ENCODE measurements at regions not wholly inside any gene's neighbourhood (a gene's known extent, or its start where the extent isn't known, plus 50 kb on each side); places are given as distances from the start of the nearest gene placed in this dataset.

- H4K20me1 ChIP-seq (ENCODE audit: insufficient read depth): no peaks in the 10 kb centered on the region
- H3K9ac ChIP-seq: no peak overlapping the region
- no peaks in the 10 kb centered on the region for H3K36me3 ChIP-seq (ENCODE audit: insufficient read depth)
- no peak overlapping the region for H3K4me2 ChIP-seq
- no peaks in the 10 kb centered on the region for H3K27me3 ChIP-seq (ENCODE audit: insufficient read depth, low read depth)
- H3K4me1 ChIP-seq (ENCODE audit: low read depth, poor library complexity, severe bottlenecking): no peaks in the 10 kb centered on the region
- no peak overlapping the region for H2AFZ ChIP-seq (ENCODE audit: low read depth)
- no peak overlapping the region for H3K4me3 ChIP-seq (IDR thresholded peaks at IDR 0.05; ENCODE audit: insufficient read depth, low read depth, low read length)
- TF ChIP-seq CTCF (conservative IDR thresholded peaks at IDR 0.05; ENCODE audit: low read depth, low read length): no peak
- H3K79me2 ChIP-seq (ENCODE audit: insufficient read depth, low read depth): no peaks in the 10 kb centered on the region
- H3K27ac ChIP-seq: no peak overlapping the region
These were observed 268.0 kb downstream of the GPD2 start for GRCh38 chr2:156704132-156704531.

GRCh38 chr2:156704617-156705016, 268.4 kb downstream of the GPD2 start:
- Histone ChIP-seq H3K36me3 (ENCODE audit: insufficient read depth) (no peaks in the 10 kb centered on the region), H2AFZ (ENCODE audit: low read depth) (no peak overlapping the region)

GRCh38 chr2:156706576-156706975, 270.4 kb downstream of the GPD2 start:
- no peaks in the 10 kb centered on the region for H3K79me2 ChIP-seq (ENCODE audit: insufficient read depth, low read depth)
- H3K9ac ChIP-seq: no peak overlapping the region
- H3K27me3 ChIP-seq (ENCODE audit: insufficient read depth, low read depth): no peaks in the 10 kb centered on the region
- no peak for TF ChIP-seq CTCF (conservative IDR thresholded peaks at IDR 0.05; ENCODE audit: low read depth, low read length)
- no peak overlapping the region for H3K4me2 ChIP-seq
- no peak overlapping the region for H2AFZ ChIP-seq (ENCODE audit: low read depth)
- no peaks in the 10 kb centered on the region for H3K36me3 ChIP-seq (ENCODE audit: insufficient read depth)
- no peaks in the 10 kb centered on the region for H3K4me1 ChIP-seq (ENCODE audit: low read depth, poor library complexity, severe bottlenecking)
- no peak overlapping the region for H3K27ac ChIP-seq
- H3K4me3 ChIP-seq (IDR thresholded peaks at IDR 0.05; ENCODE audit: insufficient read depth, low read depth, low read length): no peak overlapping the region
- no peaks in the 10 kb centered on the region for H4K20me1 ChIP-seq (ENCODE audit: insufficient read depth)

More at GRCh38 chr2:156704617-156705016, 268.4 kb downstream of the GPD2 start:
- no peak overlapping the region for H3K4me3 ChIP-seq (IDR thresholded peaks at IDR 0.05; ENCODE audit: insufficient read depth, low read depth, low read length)
- H3K79me2 ChIP-seq (ENCODE audit: insufficient read depth, low read depth): no peaks in the 10 kb centered on the region
- TF ChIP-seq CTCF (conservative IDR thresholded peaks at IDR 0.05; ENCODE audit: low read depth, low read length): no peak
- no peak overlapping the region for H3K4me2 ChIP-seq
- no peaks in the 10 kb centered on the region for H3K27me3 ChIP-seq (ENCODE audit: insufficient read depth, low read depth)
- no peaks in the 10 kb centered on the region for H3K4me1 ChIP-seq (ENCODE audit: low read depth, poor library complexity, severe bottlenecking)
- H3K9ac ChIP-seq: no peak overlapping the region
- H4K20me1 ChIP-seq (ENCODE audit: insufficient read depth): no peaks in the 10 kb centered on the region
- no peak overlapping the region for H3K27ac ChIP-seq

GRCh38 chr2:156708051-156708450, 271.9 kb downstream of the GPD2 start:
- Histone ChIP-seq H4K20me1 (ENCODE audit: insufficient read depth) (no peaks in the 10 kb centered on the region), H3K4me2 (no peak overlapping the region), H3K36me3 (ENCODE audit: insufficient read depth) (no peaks in the 10 kb centered on the region), H3K27ac (no peak overlapping the region), H3K4me1 (ENCODE audit: low read depth, poor library complexity, severe bottlenecking) (no peaks in the 10 kb centered on the region), H2AFZ (ENCODE audit: low read depth) (no peak overlapping the region), H3K79me2 (ENCODE audit: insufficient read depth, low read depth) (no peaks in the 10 kb centered on the region), H3K4me3 (IDR thresholded peaks at IDR 0.05; ENCODE audit: insufficient read depth, low read depth, low read length) (no peak overlapping the region), H3K27me3 (ENCODE audit: insufficient read depth, low read depth) (no peaks in the 10 kb centered on the region), H3K9ac (no peak overlapping the region)
- no peak for TF ChIP-seq CTCF (conservative IDR thresholded peaks at IDR 0.05; ENCODE audit: low read depth, low read length)

All from KMS-11 (cell line).